OCI-LY1 (cell line): ENCODE measurements at regions not wholly inside any gene's neighbourhood (a gene's known extent, or its start where the extent isn't known, plus 50 kb on each side); places are given as distances from the start of the nearest gene placed in this dataset.

ENCODE experiments used
- CTCF ChIP-seq: fragments of 200-600 bp; sonication (generic), shearing (Covaris generic); IDR thresholded peaks from 2 replicates; pipeline ENCODE4 v1.5.1; 2017; ENCODE audit warnings: mild to moderate bottlenecking, antibody characterized with exemption, low read length, moderate library complexity, mixed read lengths
- EZH2 ChIP-seq: fragments of 200-600 bp; sonication (generic), shearing (Covaris generic); IDR thresholded peaks from 2 replicates; pipeline ENCODE4 v1.8.0; 2017; ENCODE audit warnings: borderline replicate concordance, mixed run types, mild to moderate bottlenecking, antibody characterized with exemption, low read length, moderate library complexity, mixed read lengths

- TF ChIP-seq CTCF (no peak), EZH2 (no peak)
These were observed 1110.4 kb upstream of the ADGRL3 start for GRCh38 chr4:60089546-60090273.
